ENCODE measurements at regions not wholly inside any gene's neighbourhood (a gene's known extent, or its start where the extent isn't known, plus 50 kb on each side); places are given as distances from the start of the nearest gene placed in this dataset.

DNA sequence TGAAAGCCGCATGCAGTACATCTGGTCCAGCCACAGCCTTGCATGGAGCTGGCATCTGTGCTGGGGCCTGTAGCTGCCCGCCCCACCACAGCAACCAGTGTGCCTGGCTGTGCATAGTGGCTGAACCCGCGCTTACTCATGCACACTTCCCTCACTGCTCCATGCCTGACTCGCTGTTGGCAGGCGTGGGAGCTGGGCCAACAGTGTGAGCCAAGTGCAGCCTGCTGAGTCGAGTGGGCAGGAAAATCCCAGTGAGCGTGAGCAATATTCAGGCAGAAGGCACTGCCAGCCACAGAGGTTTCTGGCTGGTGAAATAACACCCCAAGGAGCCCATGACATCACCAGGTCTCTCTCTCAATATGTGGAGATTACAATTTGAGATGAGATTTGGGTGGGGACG, 1674.1 kb upstream of the TMEFF2 start:
- Histone ChIP-seq H3K9me3 (ENCODE audit: insufficient read depth in 2 of 2, low read depth in 1 of 2, low read length in 1 of 2) (peaks cover 0 to 4% of the 10 kb centered on the region in 2 experiments; a peak in 2 of 4 replicates), H3K79me2 (ENCODE audit: control insufficient read depth in 1 of 2, insufficient read depth in 2 of 2, low read length in 2 of 2) (no peaks in the 10 kb centered on the region), H3K9ac (replicated peaks in 1 of 4; ENCODE audit: extremely low read depth in 1 of 4, low read depth in 3 of 4, low read length in 3 of 4) (no peak overlapping the region), H2AFZ (ENCODE audit: low read length) (no peak overlapping the region), H2BK5ac (ENCODE audit: low read depth, low read length) (no peak overlapping the region), H3K14ac (ENCODE audit: insufficient read length) (no peak overlapping the region), H2BK120ac (replicated peaks; ENCODE audit: low read depth, low read length) (no peak overlapping the region), H2BK12ac (ENCODE audit: low read depth, low read length) (no peak overlapping the region), H3K4me1 (replicated peaks in 1 of 4; ENCODE audit: control insufficient read depth in 3 of 4, insufficient read depth in 4 of 4, low read length in 3 of 4) (no peaks in the 10 kb centered on the region), H4K91ac (replicated peaks; ENCODE audit: insufficient read length, low read length) (no peak overlapping the region), H4K20me1 (replicated peaks in 1 of 2; ENCODE audit: control insufficient read depth in 1 of 2, insufficient read depth in 2 of 2, low read length in 2 of 2) (no peaks in the 10 kb centered on the region), H3K27me3 (replicated peaks in 1 of 4; ENCODE audit: control insufficient read depth in 3 of 4, extremely low read depth in 1 of 4, insufficient read depth in 3 of 4, low read length in 3 of 4) (no peaks in the 10 kb centered on the region), H2AK5ac (ENCODE audit: low read depth, low read length) (no peak overlapping the region), H4K8ac (ENCODE audit: extremely low read depth, insufficient read depth, low read length) (no peak overlapping the region), H2BK15ac (ENCODE audit: low read length) (no peak overlapping the region), H2BK20ac (ENCODE audit: low read length) (no peak overlapping the region), H3K4ac (replicated peaks; ENCODE audit: insufficient read length, low read depth, low read length) (no peak overlapping the region), H3K36me3 (ENCODE audit: control insufficient read depth in 2 of 4, insufficient read depth in 4 of 4, low read length in 3 of 4) (no peaks in the 10 kb centered on the region), H4K5ac (ENCODE audit: insufficient read length, low read depth, low read length) (no peak overlapping the region), H3K4me2 (ENCODE audit: insufficient read depth in 1 of 2, low read depth in 2 of 2, low read length in 2 of 2) (no peak overlapping the region), H3K27ac (ENCODE audit: low read depth, low read length) (no peak overlapping the region), H3K4me3 (ENCODE audit: extremely low read depth in 1 of 4, insufficient read depth in 2 of 4, low read depth in 3 of 4, low read length in 4 of 4) (no peak overlapping the region), H3K56ac (replicated peaks; ENCODE audit: insufficient read length, low read depth, low read length) (no peak overlapping the region), H3K79me1 (ENCODE audit: low read depth, low read length) (no peaks in the 10 kb centered on the region), H3K23me2 (ENCODE audit: low read depth, low read length) (no peaks in the 10 kb centered on the region), H3K18ac (ENCODE audit: extremely low read depth, low read length) (no peak overlapping the region), H3K23ac (ENCODE audit: insufficient read length) (no peak overlapping the region)
- WGBS, 2 experiments (ENCODE audit: extremely low coverage in 1 of 2, insufficient coverage in 1 of 2, insufficient read length in 1 of 2, insufficient replicate concordance in 2 of 2, low coverage in 1 of 2, low lambda C conversion rate in 2 of 2, missing lambda C conversion rate in 1 of 2) = 79% methylated on average over 9 of the region's 9 CpGs; no CpG with 5 or more reads in 1 of the 2 experiments
- POLR2A ChIA-PET (ENCODE audit: partially characterized antibody) = no interaction called here
- CTCF ChIA-PET (ENCODE audit: partially characterized antibody) = interaction anchor here (0.6 to 1.4 kb wide), 3 partner anchors 7 to 174 kb away, joined by 3 read pairs; no protein-coding TSS in a partner anchor
- DNase-seq (ENCODE audit: low read depth in 1 of 2, low spot score in 2 of 2) (no peak), FAIRE-seq (no peak)
- TF ChIP-seq JUN (IDR thresholded peaks at IDR 0.05; ENCODE audit: low read depth, low read length) = no peak
- no peak for TF ChIP-seq RXRA (IDR thresholded peaks at IDR 0.05; ENCODE audit: insufficient read depth, low read depth, low read length)
- no peak for TF ChIP-seq GABPA (IDR thresholded peaks at IDR 0.05; ENCODE audit: borderline replicate concordance, insufficient read depth, low read length)
- TF ChIP-seq SP2 (IDR thresholded peaks at IDR 0.05; ENCODE audit: low read length) = no peak
- no peak for TF ChIP-seq SP4 (IDR thresholded peaks at IDR 0.05; ENCODE audit: low read length)
